ENCODE measurements at regions not wholly inside any gene's neighbourhood (a gene's known extent, or its start where the extent isn't known, plus 50 kb on each side); places are given as distances from the start of the nearest gene placed in this dataset.
"Not testable (repeated sequence)": the region's sequence is repeated elsewhere in the genome, so short reads cannot be mapped to it uniquely, and the experiment has no call there.

- DNase-seq, result no peak
Observed at GRCh38 chr16:24624102-24624501, 84.7 kb downstream of the RBBP6 start.

DNA sequence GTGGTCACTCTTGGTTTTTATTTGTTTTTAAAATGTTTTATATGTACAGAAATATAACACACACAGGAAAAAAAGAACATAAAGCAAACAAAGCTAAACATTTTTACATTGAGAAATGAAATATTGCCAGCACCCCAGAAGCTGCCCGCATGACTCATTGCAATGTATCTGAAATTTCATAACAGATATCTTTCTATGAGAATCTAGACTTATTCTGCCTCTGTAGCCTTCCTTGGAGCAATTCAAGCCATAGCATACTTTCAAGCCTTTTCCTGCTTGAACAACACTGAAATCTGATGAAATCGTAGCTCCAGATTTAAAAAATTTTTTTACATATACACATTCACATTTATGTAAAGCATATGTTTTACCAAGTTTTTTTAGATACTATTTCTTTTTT, 86.9 kb downstream of the RBBP6 start:
- no peak for DNase-seq

GRCh38 chr16:24634919-24635318, 94.5 kb upstream of the TNRC6A start:
- no peak for DNase-seq

GRCh38 chr16:24635900-24636610, 93.4 kb upstream of the TNRC6A start:
- DNase-seq, result peak; percentile 80 to 89

GRCh38 chr16:24639769-24640168, 89.7 kb upstream of the TNRC6A start:
- DNase-seq, result no peak

DNA sequence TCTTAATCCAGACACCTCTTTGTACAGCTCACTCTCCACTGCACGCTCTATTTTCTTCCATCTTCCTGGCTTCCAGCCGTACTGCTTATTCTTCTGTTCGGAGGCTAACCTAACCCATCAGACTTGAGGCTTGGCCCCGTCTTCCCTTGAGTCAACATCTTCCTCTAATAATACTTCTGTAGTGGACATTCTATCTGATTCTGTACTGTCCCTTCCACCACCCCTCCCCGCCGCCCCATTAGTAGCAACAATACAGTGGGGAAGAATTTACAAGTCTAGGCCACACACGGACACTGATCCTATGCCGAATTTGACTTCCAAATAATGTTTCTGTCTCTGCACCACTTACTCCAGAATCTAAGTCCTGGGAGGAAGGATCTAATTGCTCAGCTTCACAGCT, 86.0 kb upstream of the TNRC6A start:
- DNase-seq, result no peak

DNA sequence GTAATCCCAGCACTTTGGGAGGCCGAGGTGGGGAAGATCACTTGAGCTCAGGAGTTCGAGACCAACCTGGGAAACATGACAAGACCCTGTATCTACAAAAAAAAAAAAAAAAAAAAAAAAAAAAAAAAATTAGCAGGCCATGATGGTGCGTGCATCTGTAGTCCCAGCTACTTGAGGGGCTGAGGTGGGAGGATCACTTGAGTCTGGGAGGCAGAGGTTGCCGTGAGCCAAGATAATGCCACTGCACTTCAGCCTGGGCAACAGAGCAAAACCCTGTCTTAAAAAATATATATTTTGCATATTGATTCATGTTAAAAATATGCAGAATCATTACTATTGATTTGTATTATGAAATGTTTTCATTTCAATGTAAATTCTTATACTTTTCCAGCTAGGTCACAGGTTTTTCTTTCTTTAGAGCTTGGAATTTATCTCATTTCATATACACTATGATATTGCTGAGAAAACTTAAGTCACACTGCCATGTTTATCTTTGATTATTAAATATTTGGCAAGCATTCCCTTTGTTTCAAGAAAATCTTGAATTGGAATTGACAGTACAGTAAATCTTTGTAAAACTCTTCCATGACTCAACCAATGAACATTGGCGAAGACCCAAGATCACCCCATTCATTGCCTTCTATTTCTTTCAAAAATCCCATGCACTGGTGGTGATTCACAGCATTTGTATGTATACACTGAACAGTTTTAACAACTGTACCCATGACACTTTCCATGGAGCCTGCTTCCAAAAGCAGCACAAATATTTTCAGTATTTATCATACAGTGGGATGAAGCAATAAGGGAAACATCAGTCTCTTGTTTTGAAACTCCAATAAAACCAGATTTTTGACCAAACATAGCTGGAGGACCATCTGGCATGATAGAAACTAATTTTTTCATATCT, 83.5 kb upstream of the TNRC6A start:
- DNase-seq, result no peak

DNA sequence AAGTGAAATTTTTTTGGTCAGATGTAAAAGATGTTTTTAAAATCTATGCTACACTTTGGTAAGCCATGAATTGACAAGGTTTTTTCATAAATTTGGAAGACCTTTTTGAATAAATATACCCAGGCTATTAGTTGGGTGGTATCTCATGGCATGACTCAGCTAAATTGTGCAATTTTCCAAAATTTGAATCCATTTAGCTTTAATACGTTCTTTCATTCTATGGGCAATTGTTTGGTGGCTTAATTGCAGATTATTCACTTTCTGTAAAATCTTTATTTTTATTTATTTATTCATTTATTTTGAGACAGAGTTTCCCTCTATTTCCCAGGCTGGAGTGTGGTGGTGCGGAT, 82.8 kb upstream of the TNRC6A start:
- DNase-seq, result no peak

GRCh38 chr16:24652209-24652712, 77.2 kb upstream of the TNRC6A start:
- peak in 1 of 2 experiments; percentile 17 for DNase-seq

DNA sequence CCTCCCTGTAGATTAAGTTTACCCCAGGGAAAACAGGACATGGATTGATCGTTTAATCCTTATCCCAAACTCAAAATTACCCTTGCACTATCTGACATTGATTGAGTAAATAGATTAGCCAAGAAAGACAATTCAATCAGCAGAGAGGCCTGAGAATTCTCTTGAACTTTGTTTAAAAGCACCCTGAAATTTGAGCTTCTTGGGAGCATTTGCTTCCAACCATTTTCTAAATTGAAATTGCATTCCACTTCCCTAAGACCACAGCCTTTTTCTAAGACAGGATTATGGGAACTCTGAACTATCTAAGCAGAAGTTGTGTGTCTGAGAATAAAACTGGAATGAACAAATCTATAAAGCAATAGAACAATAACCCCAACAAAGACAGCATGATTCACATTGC, 76.6 kb upstream of the TNRC6A start:
- DNase-seq, result no peak

DNA sequence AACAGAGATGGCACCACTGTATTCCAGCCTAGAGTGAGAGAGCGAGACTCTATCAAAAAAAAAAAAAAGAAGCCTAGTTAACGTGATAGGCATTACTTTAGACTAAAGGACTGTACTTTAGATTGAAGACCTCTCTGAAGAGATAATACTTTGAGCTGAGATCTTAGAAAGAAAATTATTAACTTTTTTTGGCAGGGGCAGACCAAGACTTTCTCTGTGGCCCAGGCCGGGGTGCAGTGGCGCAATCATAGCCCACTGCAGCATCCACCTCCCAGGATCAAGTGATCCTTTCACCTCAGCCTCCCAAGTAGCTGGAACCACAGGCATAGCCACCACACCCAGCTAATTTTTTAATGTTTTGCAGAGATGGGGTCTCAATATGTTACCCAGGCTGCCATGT, 75.7 kb upstream of the TNRC6A start:
- DNase-seq, result no peak

DNA sequence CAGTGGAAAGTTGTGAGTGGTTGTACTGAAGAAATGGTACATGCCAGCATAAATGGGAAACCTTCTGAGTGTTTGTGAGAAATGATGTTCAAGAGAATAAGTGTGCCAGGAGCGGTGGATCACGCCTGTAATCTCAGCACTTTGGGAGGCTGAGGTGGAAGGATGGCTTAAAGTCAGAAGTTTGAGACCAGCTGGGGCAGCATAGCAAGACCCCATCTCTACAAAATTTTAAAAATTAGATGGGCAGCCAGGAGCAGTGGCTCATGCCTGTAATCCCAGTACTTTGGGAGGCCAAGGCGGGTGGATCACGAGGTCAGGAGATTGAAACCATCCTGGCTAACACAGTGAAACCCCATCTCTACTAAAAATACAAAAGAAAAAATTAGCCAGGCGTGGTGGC, 63.5 kb upstream of the TNRC6A start:
- DNase-seq, result not testable (repeated sequence)

- peak in 1 of 2 experiments; percentile 6 for DNase-seq
Observed at GRCh38 chr16:24667244-24667764, 62.1 kb upstream of the TNRC6A start.

DNA sequence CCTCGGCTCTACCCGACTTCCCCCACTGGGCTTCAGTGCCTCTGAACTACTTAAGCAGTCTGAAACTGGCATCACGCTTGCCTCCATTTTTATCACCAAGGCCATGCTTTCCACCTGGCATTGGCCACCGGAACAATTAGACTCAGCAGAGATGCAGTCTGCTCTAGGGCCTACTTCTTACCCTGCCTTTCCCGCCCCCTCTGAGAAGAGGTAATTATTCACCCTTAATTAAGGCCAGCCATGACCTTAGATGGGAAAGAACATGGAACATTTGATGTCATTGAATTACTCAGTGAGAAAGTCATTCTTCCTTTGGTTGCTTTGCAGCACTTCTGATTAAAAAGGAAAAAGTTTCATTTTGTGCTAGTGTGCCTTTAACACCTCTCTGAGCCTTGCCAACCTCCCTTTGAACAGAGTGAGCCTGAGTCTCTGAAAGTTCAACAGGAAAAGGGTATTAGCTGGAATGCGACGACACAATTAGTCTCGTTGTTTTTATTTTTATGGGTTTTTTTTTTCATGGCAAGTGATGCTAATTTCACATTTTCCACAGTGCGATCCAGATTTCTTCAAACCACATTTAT, 60.9 kb upstream of the TNRC6A start:
- no peak for DNase-seq

DNA sequence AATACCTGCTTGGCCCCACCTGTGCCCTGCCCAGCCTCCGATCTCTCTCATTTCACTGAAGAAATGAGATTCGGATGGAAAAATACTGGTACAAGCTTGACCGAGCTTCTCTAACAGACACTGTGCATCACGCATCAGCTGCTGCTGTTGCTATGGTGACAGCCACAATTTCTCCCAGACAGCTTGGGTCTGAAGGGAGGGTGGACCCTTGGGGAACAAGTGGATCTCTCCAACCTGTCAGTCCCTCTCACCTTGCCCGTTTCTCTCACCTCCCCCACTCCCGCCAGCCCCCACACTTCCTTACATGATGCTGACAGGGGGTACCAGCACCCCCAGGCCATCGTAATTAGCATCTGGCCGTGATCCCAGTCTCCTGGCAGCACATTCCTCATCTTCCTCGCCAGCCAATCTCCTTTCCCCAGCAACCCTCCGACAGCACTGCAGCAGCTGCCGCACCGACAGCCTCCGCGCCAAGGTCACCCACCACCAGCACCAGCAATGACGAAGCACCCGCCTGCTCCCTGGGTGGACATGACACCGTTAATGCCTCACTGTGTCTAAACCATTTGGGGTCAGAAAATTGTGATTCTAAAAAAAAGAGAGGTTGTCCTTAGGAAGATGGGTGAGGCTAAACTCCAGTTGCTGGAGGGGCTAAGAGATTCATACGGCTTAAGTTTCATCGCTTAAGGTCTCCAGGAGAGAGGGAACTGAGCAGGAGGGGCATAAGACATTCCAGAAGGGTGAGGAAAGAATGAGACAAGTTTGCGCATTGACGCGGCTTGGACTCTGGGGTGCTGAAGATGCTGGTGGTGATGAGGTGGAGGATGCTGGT, 58.6 kb upstream of the TNRC6A start:
- peak; percentile 92 to 94 for DNase-seq

GRCh38 chr16:24671455-24671954, 57.9 kb upstream of the TNRC6A start:
- DNase-seq, result peak in 1 of 2 experiments; percentile 16

DNA sequence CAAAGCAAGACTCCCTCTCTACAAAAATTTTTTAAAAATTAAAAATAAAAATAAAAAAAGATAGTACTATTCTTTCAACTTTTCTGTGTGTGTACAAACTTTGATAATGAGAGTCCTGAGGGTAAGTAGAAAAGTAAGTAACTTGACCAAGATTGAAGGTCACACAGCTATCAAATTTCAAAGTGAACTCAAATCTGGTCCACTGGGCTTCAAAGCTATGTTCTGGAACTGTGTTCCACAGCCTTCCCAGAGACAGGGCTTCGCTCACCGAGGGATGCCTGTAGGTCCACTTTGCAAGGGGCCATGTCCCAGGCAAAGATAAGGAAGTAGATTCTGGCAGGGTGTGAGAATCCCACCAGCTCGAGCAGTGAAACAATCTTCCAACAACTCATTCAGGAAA, 56.3 kb upstream of the TNRC6A start:
- no peak for DNase-seq

- DNase-seq, result no peak
Observed at GRCh38 chr16:24674877-24675276, 54.6 kb upstream of the TNRC6A start.

DNA sequence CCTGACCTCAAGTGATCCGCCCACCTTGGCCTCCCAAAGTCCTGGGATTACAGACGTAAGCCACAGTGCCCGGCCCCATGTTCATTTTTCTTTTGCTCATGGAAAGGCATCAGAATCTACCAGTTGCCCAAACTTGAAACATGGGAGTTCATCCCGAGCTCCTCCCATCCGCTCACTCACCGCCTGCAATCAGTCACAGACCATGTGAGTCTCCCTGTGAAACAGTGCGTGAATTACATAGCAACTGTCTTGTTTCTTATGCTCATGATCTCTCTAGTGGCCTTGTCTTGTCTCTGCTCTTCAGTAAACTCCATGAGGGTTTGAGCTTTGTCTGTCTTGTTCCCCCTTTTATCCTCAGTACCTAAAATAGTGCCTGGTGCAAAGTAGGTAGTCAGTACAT, 52.1 kb upstream of the TNRC6A start:
- no peak for DNase-seq

Data from NCI-H524 (cell line).